HL-60 (cell line): ENCODE measurements at regions not wholly inside any gene's neighbourhood (a gene's known extent, or its start where the extent isn't known, plus 50 kb on each side); places are given as distances from the start of the nearest gene placed in this dataset.

Experiments used
- DNase-seq, 2 experiments: peaks; one replicate each; pipeline ENCODE4 v3.0.0-alpha.2; 2010 to 2020; ENCODE audit warnings: low read depth in 1 of 2, low spot score in 1 of 2
- H3K27ac ChIP-seq: fragments of 250-450 bp; sonication (Bioruptor Pico); replicated peaks from 2 replicates; pipeline ENCODE4 v1.5.1; 2020; ENCODE audit warnings: mild to moderate bottlenecking, moderate library complexity
- H3K27me3 ChIP-seq: fragments of 250-450 bp; sonication (Bioruptor Pico); 2 replicates; pipeline ENCODE4 v1.5.1; 2021; ENCODE audit warnings: mild to moderate bottlenecking, moderate library complexity; ENCODE audit not compliant: insufficient read depth, poor library complexity, severe bottlenecking
- H3K4me3 ChIP-seq: replicated peaks from 2 replicates; pipeline ENCODE4 v1.5.1; 2011; ENCODE audit warnings: mild to moderate bottlenecking, control low read depth, low read length; ENCODE audit not compliant: insufficient read depth
- GABPA ChIP-seq: IDR thresholded peaks from 2 replicates; pipeline ENCODE4 v1.6.1; 2012; ENCODE audit warnings: low read depth
- POLR2AphosphoS5 ChIP-seq: IDR thresholded peaks from 2 replicates; pipeline ENCODE4 v1.6.1; 2012; ENCODE audit warnings: low read depth
- SPI1 ChIP-seq: IDR thresholded peaks from 2 replicates; pipeline ENCODE4 v1.6.1; 2012; ENCODE audit warnings: low read depth, mild to moderate bottlenecking, borderline replicate concordance
- TF ChIP-seq, protein P1 (sequence below): IDR thresholded peaks from 2 replicates; pipeline ENCODE4 v1.6.1; 2012; ENCODE audit warnings: low read depth; ENCODE audit not compliant: insufficient replicate concordance
- TF ChIP-seq, protein P2 (sequence below): IDR thresholded peaks from one replicate; pipeline ENCODE4 v1.5.1; 2011; ENCODE audit warnings: low read length, control low read depth, inconsistent platforms; ENCODE audit not compliant: insufficient read depth

DNA sequence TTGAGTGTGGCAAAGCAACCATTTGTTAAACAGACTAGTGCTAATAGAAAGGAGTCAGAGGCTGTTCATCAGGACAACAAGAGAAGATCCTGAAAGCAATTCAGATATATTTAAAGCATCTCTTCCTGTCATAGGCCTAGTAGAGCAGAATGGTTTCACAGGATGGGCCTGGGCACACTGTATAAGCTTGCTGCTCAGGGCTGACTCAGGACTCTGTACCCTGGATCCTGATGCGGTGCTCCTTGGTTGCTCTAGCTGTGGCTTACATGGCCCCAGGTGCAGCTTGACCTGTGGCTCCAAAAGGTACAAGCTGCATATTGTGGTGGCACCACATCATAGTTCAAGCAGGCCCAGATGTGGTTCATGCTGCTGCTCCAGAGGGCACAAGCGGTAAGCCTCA is 313.4 kb downstream of the ETNK1 start:
- Histone ChIP-seq H3K4me3 (no peak overlapping the region), H3K27ac (no peak overlapping the region), H3K27me3 (no peaks in the 10 kb centered on the region)
- no peak for DNase-seq
- TF ChIP-seq SPI1 (no peak), GABPA (no peak), POLR2AphosphoS5 (no peak)
- TF ChIP-seq, protein P1, sequence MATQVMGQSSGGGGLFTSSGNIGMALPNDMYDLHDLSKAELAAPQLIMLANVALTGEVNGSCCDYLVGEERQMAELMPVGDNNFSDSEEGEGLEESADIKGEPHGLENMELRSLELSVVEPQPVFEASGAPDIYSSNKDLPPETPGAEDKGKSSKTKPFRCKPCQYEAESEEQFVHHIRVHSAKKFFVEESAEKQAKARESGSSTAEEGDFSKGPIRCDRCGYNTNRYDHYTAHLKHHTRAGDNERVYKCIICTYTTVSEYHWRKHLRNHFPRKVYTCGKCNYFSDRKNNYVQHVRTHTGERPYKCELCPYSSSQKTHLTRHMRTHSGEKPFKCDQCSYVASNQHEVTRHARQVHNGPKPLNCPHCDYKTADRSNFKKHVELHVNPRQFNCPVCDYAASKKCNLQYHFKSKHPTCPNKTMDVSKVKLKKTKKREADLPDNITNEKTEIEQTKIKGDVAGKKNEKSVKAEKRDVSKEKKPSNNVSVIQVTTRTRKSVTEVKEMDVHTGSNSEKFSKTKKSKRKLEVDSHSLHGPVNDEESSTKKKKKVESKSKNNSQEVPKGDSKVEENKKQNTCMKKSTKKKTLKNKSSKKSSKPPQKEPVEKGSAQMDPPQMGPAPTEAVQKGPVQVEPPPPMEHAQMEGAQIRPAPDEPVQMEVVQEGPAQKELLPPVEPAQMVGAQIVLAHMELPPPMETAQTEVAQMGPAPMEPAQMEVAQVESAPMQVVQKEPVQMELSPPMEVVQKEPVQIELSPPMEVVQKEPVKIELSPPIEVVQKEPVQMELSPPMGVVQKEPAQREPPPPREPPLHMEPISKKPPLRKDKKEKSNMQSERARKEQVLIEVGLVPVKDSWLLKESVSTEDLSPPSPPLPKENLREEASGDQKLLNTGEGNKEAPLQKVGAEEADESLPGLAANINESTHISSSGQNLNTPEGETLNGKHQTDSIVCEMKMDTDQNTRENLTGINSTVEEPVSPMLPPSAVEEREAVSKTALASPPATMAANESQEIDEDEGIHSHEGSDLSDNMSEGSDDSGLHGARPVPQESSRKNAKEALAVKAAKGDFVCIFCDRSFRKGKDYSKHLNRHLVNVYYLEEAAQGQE, result no peak
- TF ChIP-seq, protein P2, sequence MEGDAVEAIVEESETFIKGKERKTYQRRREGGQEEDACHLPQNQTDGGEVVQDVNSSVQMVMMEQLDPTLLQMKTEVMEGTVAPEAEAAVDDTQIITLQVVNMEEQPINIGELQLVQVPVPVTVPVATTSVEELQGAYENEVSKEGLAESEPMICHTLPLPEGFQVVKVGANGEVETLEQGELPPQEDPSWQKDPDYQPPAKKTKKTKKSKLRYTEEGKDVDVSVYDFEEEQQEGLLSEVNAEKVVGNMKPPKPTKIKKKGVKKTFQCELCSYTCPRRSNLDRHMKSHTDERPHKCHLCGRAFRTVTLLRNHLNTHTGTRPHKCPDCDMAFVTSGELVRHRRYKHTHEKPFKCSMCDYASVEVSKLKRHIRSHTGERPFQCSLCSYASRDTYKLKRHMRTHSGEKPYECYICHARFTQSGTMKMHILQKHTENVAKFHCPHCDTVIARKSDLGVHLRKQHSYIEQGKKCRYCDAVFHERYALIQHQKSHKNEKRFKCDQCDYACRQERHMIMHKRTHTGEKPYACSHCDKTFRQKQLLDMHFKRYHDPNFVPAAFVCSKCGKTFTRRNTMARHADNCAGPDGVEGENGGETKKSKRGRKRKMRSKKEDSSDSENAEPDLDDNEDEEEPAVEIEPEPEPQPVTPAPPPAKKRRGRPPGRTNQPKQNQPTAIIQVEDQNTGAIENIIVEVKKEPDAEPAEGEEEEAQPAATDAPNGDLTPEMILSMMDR, result no peak

DNA sequence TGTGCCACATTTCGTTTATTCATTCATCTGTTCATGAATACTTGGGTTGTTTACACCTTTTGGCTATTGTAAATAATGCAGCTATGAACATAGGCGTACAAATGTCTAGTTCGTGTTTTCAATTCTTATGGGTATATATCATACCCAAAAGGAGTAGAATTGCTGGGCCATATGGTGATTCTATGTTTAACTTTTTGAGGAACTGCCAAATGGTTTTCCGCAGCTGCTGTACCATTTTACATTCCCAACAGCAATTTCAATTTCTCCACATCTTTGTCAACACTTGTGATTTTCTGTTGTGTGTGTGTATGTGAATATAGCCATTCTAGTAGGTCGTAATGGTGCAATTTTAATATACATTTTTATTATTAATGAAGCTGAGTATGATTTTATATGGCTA is 326.2 kb downstream of the ETNK1 start:
- H3K4me3 ChIP-seq, result no peak overlapping the region
- H3K27ac ChIP-seq, result no peak overlapping the region
- H3K27me3 ChIP-seq, result no peaks in the 10 kb centered on the region
- TF ChIP-seq GABPA, result no peak
- TF ChIP-seq, protein P1, result no peak
- TF ChIP-seq, protein P2, result no peak
- no peak for TF ChIP-seq SPI1
- TF ChIP-seq POLR2AphosphoS5, result no peak
- DNase-seq, result no peak

DNA sequence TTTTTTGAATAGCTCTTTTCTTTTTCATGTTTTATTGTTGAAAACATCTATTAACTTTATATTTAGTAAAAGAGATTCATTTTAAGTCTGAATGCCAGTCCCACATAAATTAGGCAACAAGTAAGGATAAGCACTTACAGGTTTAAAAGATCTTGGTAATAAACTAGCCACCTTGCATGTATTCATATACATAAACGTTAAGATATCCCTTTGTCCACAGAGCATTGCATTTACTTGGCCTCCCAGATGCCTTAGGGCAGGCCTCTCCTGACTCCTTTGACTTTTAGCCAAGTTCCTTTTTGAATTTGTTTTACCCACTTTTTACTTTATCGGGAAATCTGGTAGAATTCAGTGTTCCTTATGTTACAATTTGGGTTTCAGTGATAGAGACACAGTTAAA is 331.7 kb downstream of the ETNK1 start:
- DNase-seq, result no peak
- no peak overlapping the region for H3K27ac ChIP-seq
- no peaks in the 10 kb centered on the region for H3K27me3 ChIP-seq
- H3K4me3 ChIP-seq, result no peak overlapping the region
- TF ChIP-seq, protein P1, result no peak
- TF ChIP-seq SPI1 (no peak), GABPA (no peak), POLR2AphosphoS5 (no peak)
- TF ChIP-seq, protein P2, result no peak
